ENCODE measurements at regions not wholly inside any gene's neighbourhood (a gene's known extent, or its start where the extent isn't known, plus 50 kb on each side); places are given as distances from the start of the nearest gene placed in this dataset.

- H4K8ac ChIP-seq (ENCODE audit: low read depth in 2 of 2, low read length in 2 of 2): no peak overlapping the region
- no peak for DNase-seq
- no TSS peak for BruUV-seq (replicated peaks)
- H3K9me3 ChIP-seq (ENCODE audit: control insufficient read depth, insufficient read depth, low read length): no peaks in the 10 kb centered on the region
- in situ Hi-C loops (cut with MboI; ENCODE audit: low sequenced_read_pairs): no loop called here
- H4K5ac ChIP-seq (ENCODE audit: low read depth, low read length): no peak overlapping the region
- no peak overlapping the region for H3K56ac ChIP-seq (ENCODE audit: extremely low read depth, insufficient read depth, low read length)
- no peak overlapping the region for H3K4ac ChIP-seq (ENCODE audit: low read depth, low read length)
- no peak overlapping the region for H4K91ac ChIP-seq (ENCODE audit: insufficient read depth, low read depth, low read length)
- no peak for TF ChIP-seq FOS (IDR thresholded peaks at IDR 0.05; ENCODE audit: low read depth, low read length)
- TF ChIP-seq USF2 (IDR thresholded peaks at IDR 0.05; ENCODE audit: low read depth, low read length): no peak
- TF ChIP-seq MXI1 (IDR thresholded peaks at IDR 0.05; ENCODE audit: borderline replicate concordance, low read depth, low read length): no peak
- TF ChIP-seq CHD1 (IDR thresholded peaks at IDR 0.05; ENCODE audit: low read depth, low read length): no peak
- no peak overlapping the region for H2BK15ac ChIP-seq (ENCODE audit: low read depth, low read length)
- no peak overlapping the region for H3K27ac ChIP-seq (ENCODE audit: insufficient read depth, low read length)
- H4K20me1 ChIP-seq (ENCODE audit: insufficient read depth, low read length): no peaks in the 10 kb centered on the region
- H3K9ac ChIP-seq (ENCODE audit: low read depth, low read length): no peak overlapping the region
- no peak overlapping the region for H3K4me3 ChIP-seq (ENCODE audit: insufficient read depth, low read depth, low read length)
- H3K14ac ChIP-seq (replicated peaks; ENCODE audit: low read depth, low read length): no peak overlapping the region
- no peak for ATAC-seq (ENCODE audit: low read depth)
- no peak overlapping the region for H3K18ac ChIP-seq (ENCODE audit: low read depth, low read length)
- no peak overlapping the region for H2AK9ac ChIP-seq (replicated peaks; ENCODE audit: low read depth, low read length, poor library complexity)
- H3K4me2 ChIP-seq (ENCODE audit: low read depth, low read length): no peak overlapping the region
- peaks cover 3% of the 10 kb centered on the region; the same call in 1 of the 2 replicates for H3K4me1 ChIP-seq (ENCODE audit: control insufficient read depth, insufficient read depth, low read length)
- no peak overlapping the region for H2AFZ ChIP-seq (replicated peaks; ENCODE audit: low read length, poor library complexity)
- dilution Hi-C loops (cut with HindIII; ENCODE audit: low sequenced_read_pairs, unreplicated experiment): no loop called here
- no peaks in the 10 kb centered on the region for H3K36me3 ChIP-seq (ENCODE audit: control insufficient read depth, insufficient read depth, low read length)
- no peak overlapping the region for H2BK5ac ChIP-seq (ENCODE audit: low read depth, low read length, poor library complexity, severe bottlenecking)
- no peaks in the 10 kb centered on the region for H3K79me1 ChIP-seq (ENCODE audit: low read depth in 1 of 2, low read length in 2 of 2)
- H2BK120ac ChIP-seq (ENCODE audit: low read depth, low read length): no peak overlapping the region
- H3K23ac ChIP-seq (ENCODE audit: low read depth, low read length): no peak overlapping the region
- no peaks in the 10 kb centered on the region for H3K9me1 ChIP-seq (ENCODE audit: insufficient read depth, low read length)
- H3K27me3 ChIP-seq (ENCODE audit: control insufficient read depth, insufficient read depth, low read length): no peaks in the 10 kb centered on the region
- intact Hi-C loops (cut with micrococcal nuclease): no loop called here
- POLR2A ChIA-PET (ENCODE audit: unreplicated experiment): no interaction called here
- CTCF ChIA-PET: interaction anchor here (0.6 kb wide), 1 partner anchor 208 kb away, joined by 3 read pairs; no protein-coding TSS in a partner anchor
- WGBS, 2 experiments (ENCODE audit: extremely low coverage in 2 of 2, insufficient read length in 1 of 2): no CpG with 5 or more reads among the region's 3 CpGs
- no peak overlapping the region for H2AK5ac ChIP-seq (ENCODE audit: low read depth, low read length)
- no peak overlapping the region for H2BK20ac ChIP-seq (ENCODE audit: low read depth, low read length)
These were observed 191.9 kb downstream of the MDFIC start for GRCh38 chr7:115113776-115114175.
